RWPE1 (cell line): ENCODE measurements at regions not wholly inside any gene's neighbourhood (a gene's known extent, or its start where the extent isn't known, plus 50 kb on each side); places are given as distances from the start of the nearest gene placed in this dataset.

Experiments
- CTCF ChIA-PET: fragments of 350-600 bp; sonication (Branson Sonifier 250); formaldehyde crosslinking; extraction: SDS; loops from one replicate; lab custom pipeline; 2021; lab: Yijun Ruan, JAX
- POLR2A ChIA-PET: fragments of 400-600 bp; formaldehyde crosslinking; extraction: SDS; loops from one replicate; lab custom pipeline; 2020; ENCODE audit warnings: antibody characterized with exemption; ENCODE audit not compliant: low non-redundant PET; lab: Yijun Ruan, JAX
- DNase-seq: peaks from one replicate; pipeline ENCODE4 v3.0.0; 2012; ENCODE audit warnings: low spot score
- H3K27ac ChIP-seq: fragments of 450-650 bp; 2 replicates; pipeline ENCODE4 v1.5.1; 2017
- TF ChIP-seq, protein P1 (sequence below): fragments of 450-650 bp; conservative IDR thresholded peaks from 2 replicates; pipeline ENCODE4 v1.5.1; 2017; ENCODE audit warnings: low read depth, mild to moderate bottlenecking

DNA sequence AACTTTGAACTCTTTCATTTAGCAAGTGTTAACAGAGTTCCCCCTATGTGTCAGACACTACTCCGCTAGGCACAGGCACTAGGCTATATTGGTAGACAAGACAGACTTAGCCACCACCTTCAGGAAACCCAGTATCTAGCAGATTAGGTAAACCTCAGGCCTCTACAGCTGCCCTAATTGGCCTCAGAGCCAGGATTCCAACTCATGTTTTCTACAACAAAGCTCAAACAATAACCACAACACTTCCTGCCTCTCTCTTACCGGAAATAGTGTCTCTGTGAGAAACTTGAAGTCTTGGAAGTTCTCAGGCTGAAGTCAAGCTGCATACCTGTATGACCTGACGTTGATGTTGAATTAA is 116.6 kb upstream of the SLC44A1 start:
- ChIA-PET POLR2A (no interaction called here), CTCF (no interaction called here)
- H3K27ac ChIP-seq, result no peak overlapping the region
- TF ChIP-seq, protein P1, sequence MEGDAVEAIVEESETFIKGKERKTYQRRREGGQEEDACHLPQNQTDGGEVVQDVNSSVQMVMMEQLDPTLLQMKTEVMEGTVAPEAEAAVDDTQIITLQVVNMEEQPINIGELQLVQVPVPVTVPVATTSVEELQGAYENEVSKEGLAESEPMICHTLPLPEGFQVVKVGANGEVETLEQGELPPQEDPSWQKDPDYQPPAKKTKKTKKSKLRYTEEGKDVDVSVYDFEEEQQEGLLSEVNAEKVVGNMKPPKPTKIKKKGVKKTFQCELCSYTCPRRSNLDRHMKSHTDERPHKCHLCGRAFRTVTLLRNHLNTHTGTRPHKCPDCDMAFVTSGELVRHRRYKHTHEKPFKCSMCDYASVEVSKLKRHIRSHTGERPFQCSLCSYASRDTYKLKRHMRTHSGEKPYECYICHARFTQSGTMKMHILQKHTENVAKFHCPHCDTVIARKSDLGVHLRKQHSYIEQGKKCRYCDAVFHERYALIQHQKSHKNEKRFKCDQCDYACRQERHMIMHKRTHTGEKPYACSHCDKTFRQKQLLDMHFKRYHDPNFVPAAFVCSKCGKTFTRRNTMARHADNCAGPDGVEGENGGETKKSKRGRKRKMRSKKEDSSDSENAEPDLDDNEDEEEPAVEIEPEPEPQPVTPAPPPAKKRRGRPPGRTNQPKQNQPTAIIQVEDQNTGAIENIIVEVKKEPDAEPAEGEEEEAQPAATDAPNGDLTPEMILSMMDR, result no peak
- no peak for DNase-seq

DNA sequence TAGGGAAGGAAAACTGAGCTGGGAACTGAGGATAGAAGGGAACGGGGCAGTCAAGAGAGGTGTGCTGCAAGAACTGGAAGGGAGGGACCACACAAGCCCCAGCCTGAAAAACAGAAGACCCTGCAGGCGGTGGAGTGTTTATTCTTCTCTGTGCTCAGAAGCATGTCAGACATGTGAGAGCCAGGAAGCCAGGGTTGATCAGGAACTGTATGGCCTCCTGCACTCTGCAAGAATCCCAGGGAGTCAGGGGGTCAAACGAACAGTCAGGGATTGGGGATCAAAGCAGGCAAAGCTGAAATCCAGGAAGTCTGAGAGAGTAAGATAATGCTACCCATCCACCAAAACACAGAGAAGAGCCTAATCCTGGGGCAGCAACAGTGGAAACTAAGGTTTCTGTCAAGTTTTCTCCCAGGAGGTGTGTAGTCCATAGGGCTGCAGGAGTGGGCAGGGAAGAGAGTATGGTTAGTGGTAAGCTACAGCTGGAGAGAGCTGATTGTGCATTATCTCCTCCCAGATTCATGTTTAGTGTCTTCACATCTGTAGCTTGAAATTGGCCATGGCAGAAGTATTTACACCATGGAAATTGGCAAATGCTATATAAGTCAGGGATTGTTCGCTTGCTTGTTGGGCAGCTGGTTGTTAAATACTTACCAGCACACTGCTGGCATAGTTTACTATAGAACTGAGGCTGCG is 115.4 kb upstream of the SLC44A1 start:
- POLR2A ChIA-PET, result no interaction called here
- DNase-seq, result no peak
- CTCF ChIA-PET, result interaction anchor here (0.6 kb wide), 1 partner anchor 138 kb away, joined by 3 read pairs; no protein-coding TSS in a partner anchor
- TF ChIP-seq, protein P1, result no peak
- no peak overlapping the region for H3K27ac ChIP-seq

DNA sequence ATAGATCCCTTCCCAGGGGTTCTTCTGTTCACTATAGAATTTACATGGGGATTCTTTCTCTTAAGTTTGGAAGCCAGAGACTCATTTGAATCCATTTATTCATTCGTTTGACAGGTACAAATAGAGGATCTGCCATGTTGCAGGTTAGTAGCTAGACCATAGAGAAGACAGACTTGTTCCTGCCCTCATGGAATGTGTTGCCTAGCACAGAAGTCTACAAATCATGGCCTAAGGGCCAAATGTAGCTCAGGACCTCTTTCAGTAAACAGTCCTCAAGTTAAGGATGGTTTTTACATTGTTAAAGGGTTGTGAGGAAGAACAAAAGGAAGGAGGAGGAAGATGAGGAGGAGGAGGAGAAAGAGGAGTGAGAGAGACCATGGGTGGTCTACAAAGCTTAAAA is 114.7 kb upstream of the SLC44A1 start:
- POLR2A ChIA-PET, result no interaction called here
- TF ChIP-seq, protein P1, result no peak
- DNase-seq, result no peak
- CTCF ChIA-PET, result interaction anchor here (1.5 kb wide), 1 partner anchor 8 kb away, joined by 3 read pairs; no protein-coding TSS in a partner anchor
- no peak overlapping the region for H3K27ac ChIP-seq

DNA sequence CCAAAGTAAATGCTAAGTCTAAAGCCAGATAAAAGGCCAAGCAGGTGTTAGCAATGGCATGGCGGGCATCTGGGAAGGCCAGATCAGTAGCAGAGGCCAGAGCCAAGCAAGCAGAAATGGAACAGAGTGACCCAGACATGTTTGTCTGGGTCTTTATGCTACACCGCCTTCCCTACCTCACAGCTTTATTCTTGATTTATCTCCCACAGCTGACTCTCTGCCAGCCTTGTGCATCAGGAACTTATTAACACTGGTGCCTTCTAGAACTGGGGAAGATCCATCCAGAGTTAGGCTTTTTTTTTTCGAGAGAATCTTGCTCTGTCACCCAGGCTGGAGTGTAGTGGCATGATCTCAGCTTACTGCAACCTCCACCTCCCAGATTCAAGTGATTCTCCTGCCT is 112.5 kb upstream of the SLC44A1 start:
- TF ChIP-seq, protein P1, result no peak
- DNase-seq, result no peak
- no peak overlapping the region for H3K27ac ChIP-seq
- CTCF ChIA-PET, result interaction anchor here (0.6 to 1.6 kb wide), 2 partner anchors 9 to 22 kb away, joined by 3 to 7 read pairs; no protein-coding TSS in a partner anchor
- POLR2A ChIA-PET, result interaction anchor here (1.6 kb wide), 1 partner anchor 164 kb away, joined by 5 read pairs; no protein-coding TSS in a partner anchor

DNA sequence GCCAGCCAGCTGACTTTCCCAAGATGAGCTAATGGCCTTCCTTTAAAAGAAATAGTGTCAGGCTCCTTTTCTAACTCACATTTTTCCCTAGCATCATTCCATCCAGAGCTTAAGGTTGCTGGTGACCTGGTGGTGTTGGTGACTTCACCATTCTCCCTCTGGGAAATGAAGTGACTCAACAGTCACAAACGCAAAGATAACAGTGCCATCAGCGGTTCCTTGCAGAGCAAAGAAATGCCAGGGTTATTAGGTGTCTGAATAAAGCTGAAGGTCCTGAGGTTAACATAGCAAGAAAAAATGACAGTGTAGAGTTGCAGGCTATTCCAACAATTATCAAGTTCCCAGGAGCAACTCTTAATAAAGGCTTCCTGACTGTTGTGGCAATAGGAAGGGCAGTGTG is 111.8 kb upstream of the SLC44A1 start:
- TF ChIP-seq, protein P1, result no peak
- ChIA-PET POLR2A (interaction anchor here (1.6 kb wide), 1 partner anchor 164 kb away, joined by 5 read pairs; no protein-coding TSS in a partner anchor), CTCF (interaction anchor here (0.6 to 1.6 kb wide), 2 partner anchors 8 to 23 kb away, joined by 3 to 7 read pairs; no protein-coding TSS in a partner anchor)
- H3K27ac ChIP-seq, result no peak overlapping the region
- DNase-seq, result no peak

DNA sequence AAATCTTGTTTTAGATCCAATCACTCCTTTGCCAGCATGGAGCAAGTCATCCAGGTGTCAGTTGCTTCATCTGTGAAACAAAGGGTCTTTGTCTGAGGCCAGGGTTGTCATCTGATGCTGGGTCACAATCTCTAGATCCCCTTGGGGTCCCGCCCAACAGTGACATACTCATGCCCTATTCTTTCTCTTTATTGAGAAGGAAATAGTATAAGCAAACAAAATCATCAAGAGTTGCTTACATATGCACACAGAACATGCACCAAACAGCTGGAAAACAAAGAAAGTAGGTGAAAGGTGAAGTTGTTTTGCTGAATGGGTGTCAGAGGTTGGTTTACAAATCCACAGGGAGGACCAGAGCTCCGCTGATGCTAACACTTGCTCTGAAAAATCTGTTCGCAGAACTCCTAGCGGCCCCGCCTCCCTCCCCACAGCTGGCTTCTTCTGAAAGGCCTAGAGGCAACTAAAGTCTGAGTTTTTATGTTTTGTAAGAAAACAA is 106.1 kb upstream of the SLC44A1 start:
- ChIA-PET POLR2A (interaction anchor here (0.6 kb wide), 1 partner anchor 21 kb away, joined by 4 read pairs; no protein-coding TSS in a partner anchor), CTCF (no interaction called here)
- H3K27ac ChIP-seq, result no peak overlapping the region
- no peak for DNase-seq
- TF ChIP-seq, protein P1, result no peak
